T47D (cell line): ENCODE measurements at regions not wholly inside any gene's neighbourhood (a gene's known extent, or its start where the extent isn't known, plus 50 kb on each side); places are given as distances from the start of the nearest gene placed in this dataset.

Experiments
- DNase-seq, 2 experiments: peaks; one replicate each; pipeline versions ENCODE4 v3.0.0 to v3.0.0-alpha.2; 2011 to 2012; ENCODE audit warnings: low read depth in 1 of 2, low spot score in 1 of 2
- JUND ChIP-seq: IDR thresholded peaks from 2 replicates; pipeline ENCODE4 v1.6.1; 2012; ENCODE audit warnings: low read depth
- in situ Hi-C: cut with HindIII; loops from 2 replicates; pipeline ENCODE4 v1.10.0; 2016; ENCODE audit warnings: low sequenced_read_pairs, low pct_unique_long_range_greater_than_20kb

GRCh38 chr6:1242021-1242420 is 69.9 kb upstream of the FOXQ1 start:
- in situ Hi-C loops, result no loop called here

GRCh38 chr6:1240766-1241318 is 71.1 kb upstream of the FOXQ1 start:
- in situ Hi-C loops, result no loop called here
- no peak for TF ChIP-seq JUND
- no peak for DNase-seq

More at GRCh38 chr6:1242021-1242420, 69.9 kb upstream of the FOXQ1 start:
- no peak for TF ChIP-seq JUND
- no peak for DNase-seq

- in situ Hi-C loops, result no loop called here
- no peak for DNase-seq
- TF ChIP-seq JUND, result no peak
These were observed 72.1 kb upstream of the FOXQ1 start for GRCh38 chr6:1239805-1240204.

- TF ChIP-seq JUND, result no peak
- DNase-seq, result no peak
- in situ Hi-C loops, result no loop called here
These were observed 73.9 kb upstream of the FOXQ1 start for GRCh38 chr6:1238040-1238439.

GRCh38 chr6:1237636-1238035 is 74.3 kb upstream of the FOXQ1 start:
- TF ChIP-seq JUND, result no peak
- in situ Hi-C loops, result no loop called here
- no peak for DNase-seq

GRCh38 chr6:1235825-1236224 is 76.1 kb upstream of the FOXQ1 start:
- in situ Hi-C loops, result no loop called here
- no peak for DNase-seq
- no peak for TF ChIP-seq JUND

- no peak for DNase-seq
- in situ Hi-C loops, result no loop called here
- no peak for TF ChIP-seq JUND
These were observed 78.0 kb upstream of the FOXQ1 start for GRCh38 chr6:1233924-1234323.

GRCh38 chr6:1232578-1232977 is 79.3 kb upstream of the FOXQ1 start:
- in situ Hi-C loops, result no loop called here
- no peak for DNase-seq
- no peak for TF ChIP-seq JUND

- TF ChIP-seq JUND, result no peak
- in situ Hi-C loops, result no loop called here
These were observed 80.0 kb upstream of the FOXQ1 start for GRCh38 chr6:1231941-1232340.

GRCh38 chr6:1230689-1231605 is 81.0 kb upstream of the FOXQ1 start:
- TF ChIP-seq JUND, result no peak
- DNase-seq, result no peak
- in situ Hi-C loops, result no loop called here

More at GRCh38 chr6:1231941-1232340, 80.0 kb upstream of the FOXQ1 start:
- no peak for DNase-seq

GRCh38 chr6:1230281-1230680 is 81.6 kb upstream of the FOXQ1 start:
- no peak for DNase-seq
- TF ChIP-seq JUND, result no peak
- in situ Hi-C loops, result no loop called here

GRCh38 chr6:1229808-1230207 is 82.1 kb upstream of the FOXQ1 start:
- no peak for TF ChIP-seq JUND
- in situ Hi-C loops, result no loop called here

GRCh38 chr6:1229301-1229700 is 82.6 kb upstream of the FOXQ1 start:
- no peak for DNase-seq
- no peak for TF ChIP-seq JUND
- in situ Hi-C loops, result no loop called here

More at GRCh38 chr6:1229808-1230207, 82.1 kb upstream of the FOXQ1 start:
- DNase-seq, result no peak
